Vagina (tissue), 2 donors: ENCODE measurements at regions not wholly inside any gene's neighbourhood (a gene's known extent, or its start where the extent isn't known, plus 50 kb on each side); places are given as distances from the start of the nearest gene placed in this dataset.
"Not testable (repeated sequence)": the region's sequence is repeated elsewhere in the genome, so short reads cannot be mapped to it uniquely, and the experiment has no call there.

Experiments used
- DNase-seq, 2 donors: peaks; one replicate each; pipeline ENCODE4 v3.0.0-alpha.2; 2017; ENCODE audit errors: extremely low spot score in 2 of 2
- H3K27ac ChIP-seq: fragments of 200-600 bp; sonication (generic); one replicate; pipeline ENCODE4 v1.5.1; 2019
- H3K27me3 ChIP-seq: fragments of 200-600 bp; sonication (generic); one replicate; pipeline ENCODE4 v1.5.1; 2019
- H3K36me3 ChIP-seq, 2 donors: fragments of 200-600 bp; sonication (generic); one replicate each; pipeline ENCODE4 v1.5.1; 2017 to 2019
- H3K4me1 ChIP-seq: fragments of 200-600 bp; sonication (generic); one replicate; pipeline ENCODE4 v1.5.1; 2019
- H3K4me3 ChIP-seq, 2 donors: fragments of 200-600 bp; sonication (generic); 1 replicate in 1 of 2; 2 replicates in 1 of 2; pipeline ENCODE4 v1.5.1; 2016 to 2019
- H3K9me3 ChIP-seq: fragments of 200-600 bp; sonication (generic); one replicate; pipeline ENCODE4 v1.5.1; 2019
- POLR2A ChIP-seq, 2 donors: fragments of 450-650 bp; IDR thresholded peaks; one replicate each; pipeline ENCODE4 v1.6.1; 2017; ENCODE audit warnings: antibody characterized with exemption in 2 of 2, mild to moderate bottlenecking in 2 of 2, moderate library complexity in 2 of 2
- POLR2AphosphoS5 ChIP-seq, 2 donors: sonication (generic); formaldehyde crosslinking; IDR thresholded peaks; one replicate each; pipeline ENCODE4 v1.9.0; 2017; ENCODE audit warnings: antibody characterized with exemption in 2 of 2, mild to moderate bottlenecking in 2 of 2, low read depth in 1 of 2; ENCODE audit not compliant: insufficient read depth in 1 of 2
- intact Hi-C: fragments of 100-400 bp; cut with DNase I; formaldehyde crosslinking; loops from one replicate; pipeline ENCODE4 v1.15.1; 2023
- TF ChIP-seq, protein P1 (sequence below), 3 experiments: fragments of 450-650 bp in 2 of 3; fragments of 200-600 bp in 1 of 3; sonication (generic) in 1 of 3; IDR thresholded peaks; one replicate each; pipeline ENCODE4 v1.5.1; 2017 to 2019; ENCODE audit warnings: antibody characterized with exemption in 3 of 3, mild to moderate bottlenecking in 2 of 3, moderate library complexity in 2 of 3

DNA sequence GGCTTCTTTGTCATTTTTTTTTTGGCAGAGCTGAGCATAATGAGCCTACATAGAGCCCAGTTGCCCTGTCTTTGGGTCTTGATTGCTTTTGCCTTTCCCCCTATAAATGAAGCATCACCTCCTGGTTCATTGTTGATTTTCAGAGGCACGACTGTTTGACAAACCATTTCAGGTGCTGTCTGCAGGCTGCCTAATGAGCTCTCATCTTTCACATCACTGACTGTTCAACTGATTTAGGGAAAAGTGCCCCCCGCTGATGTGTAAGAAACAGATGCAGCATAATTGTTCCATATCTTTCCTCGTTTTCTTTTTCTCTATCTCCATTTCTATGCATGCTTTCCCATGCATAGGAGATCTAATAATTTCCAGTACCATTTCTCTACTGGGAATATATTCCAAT, 338.6 kb downstream of the TMEM38B start:
- no peak overlapping the region for H3K27ac ChIP-seq
- no peak for DNase-seq
- TF ChIP-seq POLR2A (IDR thresholded peaks at IDR 0.05) = no peak
- no peak for TF ChIP-seq POLR2AphosphoS5 (IDR thresholded peaks at IDR 0.05; ENCODE audit: insufficient read depth in 1 of 2, low read depth in 1 of 2)
- TF ChIP-seq, protein P1, sequence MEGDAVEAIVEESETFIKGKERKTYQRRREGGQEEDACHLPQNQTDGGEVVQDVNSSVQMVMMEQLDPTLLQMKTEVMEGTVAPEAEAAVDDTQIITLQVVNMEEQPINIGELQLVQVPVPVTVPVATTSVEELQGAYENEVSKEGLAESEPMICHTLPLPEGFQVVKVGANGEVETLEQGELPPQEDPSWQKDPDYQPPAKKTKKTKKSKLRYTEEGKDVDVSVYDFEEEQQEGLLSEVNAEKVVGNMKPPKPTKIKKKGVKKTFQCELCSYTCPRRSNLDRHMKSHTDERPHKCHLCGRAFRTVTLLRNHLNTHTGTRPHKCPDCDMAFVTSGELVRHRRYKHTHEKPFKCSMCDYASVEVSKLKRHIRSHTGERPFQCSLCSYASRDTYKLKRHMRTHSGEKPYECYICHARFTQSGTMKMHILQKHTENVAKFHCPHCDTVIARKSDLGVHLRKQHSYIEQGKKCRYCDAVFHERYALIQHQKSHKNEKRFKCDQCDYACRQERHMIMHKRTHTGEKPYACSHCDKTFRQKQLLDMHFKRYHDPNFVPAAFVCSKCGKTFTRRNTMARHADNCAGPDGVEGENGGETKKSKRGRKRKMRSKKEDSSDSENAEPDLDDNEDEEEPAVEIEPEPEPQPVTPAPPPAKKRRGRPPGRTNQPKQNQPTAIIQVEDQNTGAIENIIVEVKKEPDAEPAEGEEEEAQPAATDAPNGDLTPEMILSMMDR (IDR thresholded peaks at IDR 0.05) = no peak

DNA sequence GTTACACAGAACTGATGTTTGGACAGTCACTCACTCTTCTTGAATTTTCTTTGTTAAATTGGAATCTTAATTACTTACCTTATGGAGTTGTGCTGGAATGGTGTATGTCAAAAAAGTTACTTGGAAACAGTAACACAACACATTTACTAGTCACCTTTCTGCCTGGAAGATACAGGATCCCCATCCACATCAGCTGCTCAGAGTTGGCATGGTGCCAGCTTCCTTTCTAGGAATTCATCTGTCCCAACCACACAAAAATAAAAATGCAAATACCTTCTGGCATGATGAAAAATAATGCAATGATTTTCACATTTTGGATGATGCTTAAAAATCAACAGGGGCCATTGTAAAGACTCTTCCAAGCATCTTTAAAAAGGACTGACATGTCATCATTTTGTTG, 341.5 kb downstream of the TMEM38B start:
- Histone ChIP-seq H3K9me3 (no peaks in the 10 kb centered on the region), H3K36me3 (no peaks in the 10 kb centered on the region), H3K4me3 (no peak overlapping the region), H3K27ac (no peak overlapping the region), H3K4me1 (no peaks in the 10 kb centered on the region), H3K27me3 (no peaks in the 10 kb centered on the region)
- no peak for DNase-seq
- intact Hi-C loops = no loop called here
- TF ChIP-seq, protein P1 (IDR thresholded peaks at IDR 0.05) = no peak
- TF ChIP-seq POLR2AphosphoS5 (IDR thresholded peaks at IDR 0.05; ENCODE audit: insufficient read depth in 1 of 2, low read depth in 1 of 2) = no peak
- TF ChIP-seq POLR2A (IDR thresholded peaks at IDR 0.05) = no peak

More for the DNA sequence above, 338.6 kb downstream of the TMEM38B start:
- Histone ChIP-seq H3K4me3 (no peak overlapping the region), H3K4me1 (no peaks in the 10 kb centered on the region), H3K9me3 (no peaks in the 10 kb centered on the region), H3K36me3 (no peaks in the 10 kb centered on the region), H3K27me3 (no peaks in the 10 kb centered on the region)
- intact Hi-C loops = no loop called here

DNA sequence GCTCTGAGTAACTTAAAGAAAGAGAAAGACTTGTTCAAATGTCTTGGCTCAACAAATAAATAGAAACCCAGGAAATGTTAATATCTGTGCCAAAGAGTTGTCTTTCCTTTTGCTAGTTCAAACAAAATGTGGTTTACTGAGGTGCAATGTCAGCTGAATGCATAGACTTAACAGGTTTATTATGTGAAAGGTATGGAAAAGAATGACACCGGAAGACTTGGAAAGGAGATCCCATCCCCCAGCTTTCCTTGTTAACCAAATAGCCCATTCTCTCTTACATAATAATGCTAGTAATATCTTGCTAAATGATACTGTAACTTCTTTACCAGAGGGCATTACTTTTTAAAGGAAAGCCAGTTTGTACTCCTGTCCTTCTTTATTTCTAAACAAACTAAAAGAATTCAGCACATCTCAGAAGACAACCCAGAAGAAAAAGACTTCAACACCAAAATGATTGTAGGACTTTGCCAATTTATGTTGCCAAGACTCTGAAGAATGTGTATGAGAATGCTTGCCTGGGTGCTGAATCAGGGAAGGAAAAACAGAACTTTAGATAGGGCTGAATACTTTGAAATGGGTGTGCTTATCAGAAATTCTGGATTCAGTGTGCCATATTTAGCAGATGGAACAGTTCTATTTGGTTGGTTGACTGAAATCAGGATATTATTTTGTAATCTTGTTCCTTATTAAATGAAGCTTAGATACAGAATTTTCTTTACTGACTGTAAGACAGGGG, 344.1 kb downstream of the TMEM38B start:
- Histone ChIP-seq H3K27ac (no peak overlapping the region), H3K4me3 (no peak overlapping the region), H3K36me3 (no peaks in the 10 kb centered on the region), H3K9me3 (no peaks in the 10 kb centered on the region), H3K4me1 (no peaks in the 10 kb centered on the region), H3K27me3 (no peaks in the 10 kb centered on the region)
- TF ChIP-seq, protein P1 (IDR thresholded peaks at IDR 0.05) = no peak
- TF ChIP-seq POLR2AphosphoS5 (IDR thresholded peaks at IDR 0.05; ENCODE audit: insufficient read depth in 1 of 2, low read depth in 1 of 2) (no peak), POLR2A (IDR thresholded peaks at IDR 0.05) (no peak)
- intact Hi-C loops = no loop called here
- no peak for DNase-seq

DNA sequence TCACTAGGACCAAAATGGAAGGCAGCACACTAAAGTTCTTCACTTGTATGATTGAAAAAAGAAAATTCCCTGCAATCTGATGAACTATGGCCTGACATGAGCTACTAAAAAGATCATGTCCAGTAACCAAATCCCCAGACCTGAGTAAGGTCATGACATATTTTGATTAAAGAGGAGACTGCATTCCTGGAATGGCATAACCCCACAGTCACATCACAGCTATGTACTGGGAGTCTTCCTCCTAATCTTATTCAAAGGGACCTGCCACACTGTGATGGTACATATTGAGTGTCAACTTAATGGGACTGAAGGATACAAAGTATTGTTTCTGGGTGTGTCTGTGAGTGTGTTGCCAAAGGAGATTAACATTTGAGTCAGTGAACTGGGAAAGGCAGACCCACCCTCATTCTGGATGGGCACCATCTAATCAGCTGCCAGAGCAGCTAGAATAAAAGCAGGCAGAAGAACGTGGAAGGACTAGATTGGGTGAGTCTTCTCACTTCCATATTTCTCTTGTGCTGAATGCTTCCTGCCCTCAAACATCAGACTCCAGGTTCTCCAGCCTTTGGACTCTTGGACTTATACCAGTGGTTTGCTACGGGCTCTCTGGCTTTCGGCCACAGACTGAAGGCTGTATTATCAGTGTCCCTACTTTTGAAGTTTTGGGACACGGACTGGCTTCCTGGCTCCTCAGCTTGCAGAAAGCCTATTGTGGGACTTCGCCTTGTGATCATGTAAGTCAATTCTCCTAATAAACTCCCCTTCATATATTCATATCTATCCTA, 345.0 kb downstream of the TMEM38B start:
- no peak overlapping the region for H3K27ac ChIP-seq
- H3K36me3 ChIP-seq = no peaks in the 10 kb centered on the region
- DNase-seq = no peak
- no peaks in the 10 kb centered on the region for H3K9me3 ChIP-seq
- intact Hi-C loops = no loop called here
- H3K27me3 ChIP-seq = no peaks in the 10 kb centered on the region
- TF ChIP-seq POLR2A (IDR thresholded peaks at IDR 0.05) = no peak
- TF ChIP-seq POLR2AphosphoS5 (IDR thresholded peaks at IDR 0.05; ENCODE audit: insufficient read depth in 1 of 2, low read depth in 1 of 2) = no peak
- TF ChIP-seq, protein P1 (IDR thresholded peaks at IDR 0.05) = no peak
- no peak overlapping the region for H3K4me3 ChIP-seq
- no peaks in the 10 kb centered on the region for H3K4me1 ChIP-seq

DNA sequence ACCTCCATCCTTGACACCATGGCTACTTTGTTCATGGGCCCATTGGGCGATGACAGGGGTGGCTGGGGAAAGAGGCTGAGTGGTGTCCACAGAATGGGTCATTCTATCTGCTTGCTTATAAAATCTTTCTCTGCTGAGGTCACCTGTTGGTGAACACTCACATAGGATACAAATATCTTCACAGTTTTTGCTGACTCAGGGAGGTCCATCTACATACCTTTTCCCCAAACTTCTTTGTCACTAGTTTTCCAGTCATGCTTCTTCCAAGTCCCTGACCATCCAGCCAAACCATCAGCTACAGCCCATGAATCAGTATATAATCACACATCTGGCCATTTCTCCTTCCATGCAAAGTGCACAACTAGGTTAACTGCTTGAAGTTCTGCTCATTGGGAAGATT, 347.6 kb downstream of the TMEM38B start:
- H3K27me3 ChIP-seq, DNase-seq, H3K4me3 ChIP-seq, H3K4me1 ChIP-seq, H3K36me3 ChIP-seq, H3K27ac ChIP-seq, H3K9me3 ChIP-seq, intact Hi-C loops: not testable (repeated sequence)
